Neuronal stem cell (in vitro differentiated cells): ENCODE measurements at regions not wholly inside any gene's neighbourhood (a gene's known extent, or its start where the extent isn't known, plus 50 kb on each side); places are given as distances from the start of the nearest gene placed in this dataset.

ENCODE experiments used
- DNase-seq: peaks from one replicate; pipeline ENCODE4 v3.0.0-alpha.2; 2013; ENCODE audit warnings: low spot score
- H2AFZ ChIP-seq: one replicate; pipeline ENCODE4 v1.6.1; 2013; ENCODE audit warnings: mild to moderate bottlenecking, low read length, inconsistent platforms
- H2AK5ac ChIP-seq: 2 replicates; pipeline ENCODE4 v1.6.1; 2013; ENCODE audit warnings: low read depth, mild to moderate bottlenecking, inconsistent platforms, low read length, moderate library complexity, mixed read lengths
- H2BK120ac ChIP-seq: 2 replicates; pipeline ENCODE4 v1.6.1; 2013; ENCODE audit warnings: low read depth, mild to moderate bottlenecking, inconsistent platforms, low read length, moderate library complexity, mixed read lengths
- H2BK12ac ChIP-seq: one replicate; pipeline ENCODE4 v1.6.1; 2013; ENCODE audit warnings: low read length, inconsistent platforms
- H2BK15ac ChIP-seq: 2 replicates; pipeline ENCODE4 v1.6.1; 2013; ENCODE audit warnings: mild to moderate bottlenecking, low read length, inconsistent platforms, mixed read lengths
- H2BK5ac ChIP-seq: one replicate; pipeline ENCODE4 v1.6.1; 2013; ENCODE audit warnings: inconsistent platforms, mild to moderate bottlenecking, low read length, moderate library complexity
- H3K14ac ChIP-seq: one replicate; pipeline ENCODE4 v1.6.1; 2013; ENCODE audit warnings: low read length, inconsistent platforms
- H3K18ac ChIP-seq: 2 replicates; pipeline ENCODE4 v1.6.1; 2013; ENCODE audit warnings: low read length, inconsistent platforms
- H3K23ac ChIP-seq: 2 replicates; pipeline ENCODE4 v1.6.1; 2013; ENCODE audit warnings: low read depth, mild to moderate bottlenecking, mixed read lengths, low read length, inconsistent platforms; ENCODE audit not compliant: poor library complexity
- H3K27ac ChIP-seq: replicated peaks from 3 replicates; pipeline ENCODE4 v1.5.1; 2013; ENCODE audit warnings: low read length, inconsistent platforms
- H3K27me3 ChIP-seq, 3 experiments: 2 replicates each; pipeline ENCODE4 v1.6.1; 2013; ENCODE audit warnings: low read length in 3 of 3, mild to moderate bottlenecking in 2 of 3, inconsistent platforms in 1 of 3, low read depth in 1 of 3, mixed read lengths in 1 of 3, moderate library complexity in 1 of 3; ENCODE audit not compliant: control insufficient read depth in 3 of 3, insufficient read depth in 3 of 3
- H3K36me3 ChIP-seq, 2 donors: replicated peaks in 1 of 2; 2 replicates each; pipeline ENCODE4 v1.6.1; 2013; ENCODE audit warnings: low read length in 2 of 2; ENCODE audit not compliant: control insufficient read depth in 2 of 2, insufficient read depth in 2 of 2
- H3K4ac ChIP-seq: 2 replicates; pipeline ENCODE4 v1.6.1; 2013; ENCODE audit warnings: inconsistent platforms, mild to moderate bottlenecking, low read length, moderate library complexity
- H3K4me1 ChIP-seq, 2 donors: 1 replicate in 1 of 2; 2 replicates in 1 of 2; pipeline ENCODE4 v1.6.1; 2013; ENCODE audit warnings: low read length in 2 of 2, low read depth in 1 of 2; ENCODE audit not compliant: control insufficient read depth in 2 of 2, insufficient read depth in 1 of 2
- H3K4me2 ChIP-seq: one replicate; pipeline ENCODE4 v1.6.1; 2013; ENCODE audit warnings: mild to moderate bottlenecking, low read length, inconsistent platforms; ENCODE audit not compliant: insufficient read depth, poor library complexity, severe bottlenecking
- H3K4me3 ChIP-seq, 2 donors: 2 replicates each; pipeline ENCODE4 v1.5.1; 2013; ENCODE audit warnings: low read length in 2 of 2, mild to moderate bottlenecking in 2 of 2, inconsistent platforms in 1 of 2, moderate library complexity in 1 of 2
- H3K79me1 ChIP-seq: one replicate; pipeline ENCODE4 v1.6.1; 2013; ENCODE audit warnings: low read depth, mild to moderate bottlenecking, inconsistent platforms, low read length, moderate library complexity
- H3K9ac ChIP-seq: one replicate; pipeline ENCODE4 v1.6.1; 2013; ENCODE audit warnings: mild to moderate bottlenecking, low read depth, low read length, inconsistent platforms; ENCODE audit not compliant: poor library complexity
- H3K9me3 ChIP-seq, 2 donors: replicated peaks in 1 of 2; 2 replicates each; pipeline versions ENCODE3 to v1.6.1; 2013; ENCODE audit warnings: low read length in 2 of 2, mild to moderate bottlenecking in 2 of 2, inconsistent platforms in 1 of 2, low read depth in 1 of 2, mixed read lengths in 1 of 2, moderate library complexity in 1 of 2; ENCODE audit not compliant: control insufficient read depth in 2 of 2, insufficient read depth in 1 of 2
- H4K8ac ChIP-seq: one replicate; pipeline ENCODE4 v1.6.1; 2013; ENCODE audit warnings: low read depth, mild to moderate bottlenecking, inconsistent platforms, low read length, moderate library complexity
- H4K91ac ChIP-seq: one replicate; pipeline ENCODE4 v1.6.1; 2013; ENCODE audit warnings: low read length, low read depth, mild to moderate bottlenecking, inconsistent platforms; ENCODE audit not compliant: poor library complexity
- WGBS, 2 donors: extraction: QIAGEN DNeasy Blood & Tissue Kit; methylation state at CpG; one replicate each; pipeline ENCODE4 v1.1.7; 2013; ENCODE audit warnings: missing lambda C conversion rate in 2 of 2, mixed read lengths in 1 of 2; ENCODE audit not compliant: insufficient read length in 2 of 2, insufficient replicate concordance in 1 of 2; ENCODE audit errors: extremely low coverage in 2 of 2; 5-methylcytosine and 5-hydroxymethylcytosine counted together

- Histone ChIP-seq H3K4me3 (no peak overlapping the region), H3K79me1 (peaks cover 2% of the 10 kb centered on the region), H3K23ac (no peak overlapping the region), H3K4ac (no peak overlapping the region), H3K18ac (no peak overlapping the region), H3K27ac (peak overlapping the region; percentile 27), H3K4me2 (no peak overlapping the region), H3K36me3 (peaks cover 0 to under 1% of the 10 kb centered on the region in 2 donors), H2BK15ac (no peak overlapping the region), H3K9ac (no peak overlapping the region), H3K4me1 (peaks cover 50 to 89% of the 10 kb centered on the region in 2 donors), H4K91ac (no peak overlapping the region), H2AFZ (no peak overlapping the region), H3K9me3 (no peaks in the 10 kb centered on the region), H3K27me3 (no peaks in the 10 kb centered on the region), H2AK5ac (no peak overlapping the region), H2BK120ac (no peak overlapping the region), H2BK5ac (no peak overlapping the region), H3K14ac (no peak overlapping the region), H2BK12ac (no peak overlapping the region), H4K8ac (no peak overlapping the region)
- WGBS, 2 donors: no CpG with 5 or more reads among the region's 6 CpGs
- no peak for DNase-seq
Measured at GRCh38 chr5:124658867-124659557, 87.4 kb downstream of the ZNF608 start.

- peaks cover 3 to 5% of the 10 kb centered on the region in 2 donors for H3K36me3 ChIP-seq
- H3K9ac ChIP-seq: no peak overlapping the region
- H3K4me2 ChIP-seq: no peak overlapping the region
- no peaks in the 10 kb centered on the region for H3K9me3 ChIP-seq
- no peak overlapping the region for H2AK5ac ChIP-seq
- H3K4me1 ChIP-seq: peaks cover 49 to 86% of the 10 kb centered on the region in 2 donors
- H3K27me3 ChIP-seq: no peaks in the 10 kb centered on the region
- no peak overlapping the region for H4K8ac ChIP-seq
- H3K14ac ChIP-seq: no peak overlapping the region
- DNase-seq: no peak
- H3K27ac ChIP-seq: no peak overlapping the region
- H3K4ac ChIP-seq: no peak overlapping the region
- no CpG with 5 or more reads among the region's 5 CpGs for WGBS, 2 donors
- no peak overlapping the region for H2BK15ac ChIP-seq
- H2BK5ac ChIP-seq: no peak overlapping the region
- H2BK120ac ChIP-seq: no peak overlapping the region
- no peak overlapping the region for H2BK12ac ChIP-seq
- no peak overlapping the region for H4K91ac ChIP-seq
- H3K18ac ChIP-seq: no peak overlapping the region
- H3K79me1 ChIP-seq: peaks cover 5% of the 10 kb centered on the region
- no peak overlapping the region for H3K4me3 ChIP-seq
- H3K23ac ChIP-seq: no peak overlapping the region
- no peak overlapping the region for H2AFZ ChIP-seq
Measured at GRCh38 chr5:124655921-124656511, 90.4 kb downstream of the ZNF608 start.

GRCh38 chr5:124655251-124655917 is 91.1 kb downstream of the ZNF608 start:
- H2BK120ac ChIP-seq: no peak overlapping the region
- H2AK5ac ChIP-seq: no peak overlapping the region
- no peak overlapping the region for H3K14ac ChIP-seq
- H3K4me1 ChIP-seq: peaks cover 45 to 86% of the 10 kb centered on the region in 2 donors
- H3K27me3 ChIP-seq: no peaks in the 10 kb centered on the region
- no CpG with 5 or more reads among the region's 8 CpGs for WGBS, 2 donors
- H3K23ac ChIP-seq: no peak overlapping the region
- no peak overlapping the region for H3K4me2 ChIP-seq
- no peaks in the 10 kb centered on the region for H3K9me3 ChIP-seq
- DNase-seq: no peak
- H2AFZ ChIP-seq: no peak overlapping the region
- no peak overlapping the region for H3K18ac ChIP-seq
- no peak overlapping the region for H3K4me3 ChIP-seq
- no peak overlapping the region for H2BK12ac ChIP-seq
- H2BK15ac ChIP-seq: no peak overlapping the region
- H3K79me1 ChIP-seq: peaks cover 5% of the 10 kb centered on the region
- H3K27ac ChIP-seq: no peak overlapping the region
- H4K8ac ChIP-seq: no peak overlapping the region
- no peak overlapping the region for H3K9ac ChIP-seq
- no peak overlapping the region for H3K4ac ChIP-seq
- no peak overlapping the region for H4K91ac ChIP-seq
- H3K36me3 ChIP-seq: peaks cover 3 to 5% of the 10 kb centered on the region in 2 donors
- H2BK5ac ChIP-seq: no peak overlapping the region

GRCh38 chr5:124654418-124654817 is 92.0 kb downstream of the ZNF608 start:
- no peak overlapping the region for H3K23ac ChIP-seq
- H2BK120ac ChIP-seq: no peak overlapping the region
- no peak overlapping the region for H3K9ac ChIP-seq
- no peaks in the 10 kb centered on the region for H3K27me3 ChIP-seq
- peaks cover 3 to 6% of the 10 kb centered on the region in 2 donors for H3K36me3 ChIP-seq
- WGBS, 2 donors: no CpG with 5 or more reads among the region's 5 CpGs
- no peak overlapping the region for H3K14ac ChIP-seq
- H3K27ac ChIP-seq: no peak overlapping the region
- H3K4ac ChIP-seq: no peak overlapping the region
- H3K4me2 ChIP-seq: no peak overlapping the region
- H2AK5ac ChIP-seq: no peak overlapping the region
- DNase-seq: no peak
- H3K18ac ChIP-seq: no peak overlapping the region
- H2BK12ac ChIP-seq: no peak overlapping the region
- no peak overlapping the region for H4K91ac ChIP-seq
- H3K4me1 ChIP-seq: peaks cover 45 to 86% of the 10 kb centered on the region in 2 donors
- H2AFZ ChIP-seq: no peak overlapping the region
- H3K4me3 ChIP-seq: no peak overlapping the region
- H2BK15ac ChIP-seq: no peak overlapping the region
- H4K8ac ChIP-seq: no peak overlapping the region
- H3K9me3 ChIP-seq: no peaks in the 10 kb centered on the region
- H3K79me1 ChIP-seq: peaks cover 5% of the 10 kb centered on the region
- H2BK5ac ChIP-seq: no peak overlapping the region
